Stomach (tissue), 8 donors: ENCODE measurements at regions not wholly inside any gene's neighbourhood (a gene's known extent, or its start where the extent isn't known, plus 50 kb on each side); places are given as distances from the start of the nearest gene placed in this dataset.

Source experiments
- DNase-seq, 2 donors: peaks; one replicate each; pipeline versions ENCODE4 v3.0.0 to v3.0.0-alpha.2; 2013 to 2019
- H3K27ac ChIP-seq, 5 donors: fragments of 200-600 bp in 4 of 5; sonication (generic) in 4 of 5; one replicate each; pipeline ENCODE4 v1.5.1; 2013 to 2019; ENCODE audit warnings: mild to moderate bottlenecking in 1 of 5, moderate library complexity in 1 of 5
- H3K27me3 ChIP-seq, 3 donors: fragments of 200-600 bp; sonication (generic); one replicate each; pipeline ENCODE4 v1.5.1; 2017 to 2019; ENCODE audit warnings: mixed run types in 1 of 3
- H3K36me3 ChIP-seq, 4 donors: fragments of 200-600 bp; sonication (generic); 1 replicate in 3 of 4; 2 replicates in 1 of 4; pipeline ENCODE4 v1.5.1; 2016 to 2019
- H3K4me1 ChIP-seq, 4 donors: fragments of 200-600 bp; sonication (generic); one replicate each; pipeline ENCODE4 v1.5.1; 2016 to 2019
- H3K4me3 ChIP-seq, 4 donors: fragments of 200-600 bp; sonication (generic) in 3 of 4; one replicate each; pipeline ENCODE4 v1.5.1; 2016 to 2019; ENCODE audit warnings: mild to moderate bottlenecking in 1 of 4
- H3K9me3 ChIP-seq, 4 donors: fragments of 200-600 bp; sonication (generic); one replicate each; pipeline ENCODE4 v1.5.1; 2016 to 2019
- EP300 ChIP-seq: sonication (generic); formaldehyde crosslinking; IDR thresholded peaks from one replicate; pipeline ENCODE4 v1.6.1; 2017; ENCODE audit warnings: antibody characterized with exemption
- POLR2A ChIP-seq, 4 donors: fragments of 450-650 bp; IDR thresholded peaks; one replicate each; pipeline ENCODE4 v1.6.1; 2016; ENCODE audit warnings: antibody characterized with exemption in 4 of 4, control low read depth in 2 of 4, mild to moderate bottlenecking in 1 of 4, moderate library complexity in 1 of 4
- POLR2AphosphoS5 ChIP-seq, 3 donors: sonication (generic); formaldehyde crosslinking; IDR thresholded peaks; one replicate each; pipeline ENCODE4 v1.6.1; 2016; ENCODE audit warnings: antibody characterized with exemption in 3 of 3
- WGBS, 5 donors: extraction: QIAGEN DNeasy Blood & Tissue Kit in 3 of 5; methylation state at CpG; one replicate each; pipeline versions ENCODE4 v1.1.5 to v1.1.7; 2013 to 2018; 5-methylcytosine and 5-hydroxymethylcytosine counted together
- intact Hi-C: fragments of 100-400 bp; cut with DNase I; formaldehyde crosslinking; loops from one replicate; pipeline ENCODE4 v1.15.1; 2023; ENCODE audit warnings: low total_unique reads
- TF ChIP-seq, protein P1 (sequence below), 7 experiments: fragments of 450-650 bp in 4 of 7; fragments of 200-600 bp in 3 of 7; sonication (generic) in 3 of 7; IDR thresholded peaks; one replicate each; pipeline ENCODE4 v1.5.1; 2016 to 2019; ENCODE audit warnings: antibody characterized with exemption in 7 of 7, control low read depth in 2 of 7, mild to moderate bottlenecking in 1 of 7
- donor health status: healthy with polysubstance abuse.
- donor health status: Bipolar disorder and iron deficiency.
- donor health status: healthy.

DNA sequence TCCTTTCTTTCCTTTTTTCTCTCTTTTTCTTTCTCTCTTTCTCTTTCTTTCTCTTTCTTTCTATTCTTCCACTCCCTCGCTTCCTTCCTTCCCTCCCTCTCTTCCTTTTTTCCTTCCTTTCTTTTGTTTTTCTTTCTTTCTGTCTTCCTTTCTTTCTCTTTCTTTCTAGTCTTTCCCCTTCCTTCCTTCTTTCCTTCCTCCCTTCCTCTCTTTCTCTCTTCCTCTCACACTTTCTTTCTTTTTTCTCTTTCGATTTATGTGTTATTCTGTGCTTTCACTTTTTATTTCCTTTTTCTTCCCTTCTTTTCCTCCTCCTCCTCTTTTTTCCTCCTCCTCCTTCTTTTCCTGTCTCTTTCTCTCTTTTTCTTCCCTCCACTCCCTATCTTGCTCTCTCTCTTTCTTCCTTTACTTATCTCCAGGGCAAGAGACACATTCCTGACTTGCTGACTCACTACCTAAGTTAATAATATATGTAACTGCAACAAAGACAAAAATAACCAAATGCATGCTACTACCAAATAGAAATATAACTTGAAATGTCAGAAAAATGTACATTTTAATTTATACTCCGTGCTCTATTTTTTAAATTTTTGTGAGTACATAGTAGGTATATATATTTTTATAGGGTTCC, 445.5 kb downstream of the GABRG2 start:
- TF ChIP-seq, protein P1, sequence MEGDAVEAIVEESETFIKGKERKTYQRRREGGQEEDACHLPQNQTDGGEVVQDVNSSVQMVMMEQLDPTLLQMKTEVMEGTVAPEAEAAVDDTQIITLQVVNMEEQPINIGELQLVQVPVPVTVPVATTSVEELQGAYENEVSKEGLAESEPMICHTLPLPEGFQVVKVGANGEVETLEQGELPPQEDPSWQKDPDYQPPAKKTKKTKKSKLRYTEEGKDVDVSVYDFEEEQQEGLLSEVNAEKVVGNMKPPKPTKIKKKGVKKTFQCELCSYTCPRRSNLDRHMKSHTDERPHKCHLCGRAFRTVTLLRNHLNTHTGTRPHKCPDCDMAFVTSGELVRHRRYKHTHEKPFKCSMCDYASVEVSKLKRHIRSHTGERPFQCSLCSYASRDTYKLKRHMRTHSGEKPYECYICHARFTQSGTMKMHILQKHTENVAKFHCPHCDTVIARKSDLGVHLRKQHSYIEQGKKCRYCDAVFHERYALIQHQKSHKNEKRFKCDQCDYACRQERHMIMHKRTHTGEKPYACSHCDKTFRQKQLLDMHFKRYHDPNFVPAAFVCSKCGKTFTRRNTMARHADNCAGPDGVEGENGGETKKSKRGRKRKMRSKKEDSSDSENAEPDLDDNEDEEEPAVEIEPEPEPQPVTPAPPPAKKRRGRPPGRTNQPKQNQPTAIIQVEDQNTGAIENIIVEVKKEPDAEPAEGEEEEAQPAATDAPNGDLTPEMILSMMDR (IDR thresholded peaks at IDR 0.05), result no peak
- no peak for TF ChIP-seq EP300
- no peak for TF ChIP-seq POLR2A (IDR thresholded peaks at IDR 0.05)
- no peak for TF ChIP-seq POLR2AphosphoS5 (IDR thresholded peaks at IDR 0.05)
- Histone ChIP-seq H3K36me3 (no peaks in the 10 kb centered on the region), H3K4me3 (no peak overlapping the region), H3K9me3 (peaks cover 0 to 20% (median 2%) of the 10 kb centered on the region in 4 donors), H3K27me3 (no peaks in the 10 kb centered on the region), H3K4me1 (no peaks in the 10 kb centered on the region), H3K27ac (no peak overlapping the region)
- no peak for DNase-seq
- WGBS, 5 donors, result 67 to 77% (median 71%) methylated on average over 3 of the region's 3 CpGs
- intact Hi-C loops, result no loop called here

DNA sequence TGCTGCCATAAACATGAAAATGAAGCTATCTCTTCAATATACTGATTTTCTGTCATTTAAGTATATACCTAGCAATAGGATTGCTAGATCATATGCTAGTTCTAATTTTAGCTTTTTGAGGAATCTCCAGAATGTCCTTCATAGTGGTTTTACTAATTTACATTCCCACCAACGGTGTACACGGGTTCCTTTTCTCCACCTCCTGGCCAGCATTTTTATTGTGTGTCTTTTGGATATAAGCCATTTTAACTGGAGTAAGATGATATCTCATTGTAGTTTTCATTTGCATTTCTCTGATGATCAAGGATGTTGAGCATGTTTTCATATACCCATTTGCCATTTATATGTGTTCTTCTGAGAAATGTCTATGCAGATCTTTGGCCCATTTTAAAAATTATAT, 446.5 kb downstream of the GABRG2 start:
- intact Hi-C loops, result no loop called here
- 70 to 89% (median 84%) methylated on average over 2 of the region's 2 CpGs for WGBS, 5 donors
- Histone ChIP-seq H3K27me3 (no peaks in the 10 kb centered on the region), H3K36me3 (no peaks in the 10 kb centered on the region), H3K9me3 (peaks cover 0 to 21% (median 2%) of the 10 kb centered on the region in 4 donors), H3K4me3 (no peak overlapping the region), H3K27ac (no peak overlapping the region), H3K4me1 (no peaks in the 10 kb centered on the region)
- DNase-seq, result no peak
- TF ChIP-seq EP300 (no peak), POLR2AphosphoS5 (IDR thresholded peaks at IDR 0.05) (no peak), POLR2A (IDR thresholded peaks at IDR 0.05) (no peak)
- TF ChIP-seq, protein P1 (IDR thresholded peaks at IDR 0.05), result no peak

DNA sequence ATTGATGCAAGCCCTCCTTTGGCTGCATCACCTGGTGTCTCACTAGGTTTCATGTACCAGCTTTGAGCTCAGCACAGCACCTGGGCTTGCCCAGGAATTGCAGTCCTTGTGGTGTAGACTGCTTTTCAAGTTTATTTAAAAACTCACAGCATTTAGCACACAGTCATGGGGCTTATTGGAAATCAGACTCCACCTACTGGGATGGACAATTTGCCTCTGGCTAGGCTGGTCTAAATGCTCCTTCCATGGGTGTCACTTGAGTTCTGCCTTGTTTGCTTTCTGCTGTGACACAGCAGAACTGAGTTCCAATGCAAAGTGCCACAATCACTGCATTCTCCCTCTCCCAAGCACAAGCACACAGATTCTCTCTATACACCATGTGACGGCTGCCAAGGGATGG, 453.3 kb downstream of the GABRG2 start:
- WGBS, 5 donors, result 73 to 86% (median 78%) methylated on average over 1 of the region's 1 CpG
- peaks cover 0 to 39% (median 12%) of the 10 kb centered on the region in 4 donors for H3K9me3 ChIP-seq
- no peaks in the 10 kb centered on the region for H3K36me3 ChIP-seq
- no peak overlapping the region for H3K27ac ChIP-seq
- H3K4me1 ChIP-seq, result no peaks in the 10 kb centered on the region
- no peaks in the 10 kb centered on the region for H3K27me3 ChIP-seq
- no peak for DNase-seq
- no peak overlapping the region for H3K4me3 ChIP-seq
- TF ChIP-seq, protein P1 (IDR thresholded peaks at IDR 0.05), result no peak
- TF ChIP-seq POLR2AphosphoS5 (IDR thresholded peaks at IDR 0.05) (no peak), EP300 (no peak), POLR2A (IDR thresholded peaks at IDR 0.05) (no peak)
- intact Hi-C loops, result no loop called here

DNA sequence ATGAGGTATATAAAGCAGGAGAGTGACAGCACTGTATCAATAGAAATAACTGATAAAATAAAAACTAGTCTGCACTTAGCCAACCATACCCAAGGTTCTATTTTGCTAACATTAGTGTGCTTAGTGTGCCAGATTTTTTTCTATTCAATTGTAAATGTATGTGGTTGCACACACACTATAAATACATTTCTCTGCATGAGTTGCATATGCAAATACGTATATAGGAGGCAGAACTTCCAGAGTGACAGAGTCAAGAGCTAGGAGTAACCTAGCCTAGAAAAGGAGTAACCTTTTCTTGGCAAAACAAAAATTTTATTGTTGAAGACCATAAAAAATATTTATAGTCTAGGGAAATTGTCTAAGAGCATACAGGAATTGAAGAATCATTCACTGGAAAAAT, 461.6 kb downstream of the GABRG2 start:
- Histone ChIP-seq H3K27me3 (no peaks in the 10 kb centered on the region), H3K4me1 (no peaks in the 10 kb centered on the region), H3K9me3 (peaks cover 0 to 27% (median 2%) of the 10 kb centered on the region in 4 donors), H3K27ac (no peak overlapping the region), H3K4me3 (no peak overlapping the region), H3K36me3 (no peaks in the 10 kb centered on the region)
- TF ChIP-seq POLR2A (IDR thresholded peaks at IDR 0.05), result no peak
- TF ChIP-seq EP300, result no peak
- 39 to 66% (median 61%) methylated on average over 1 of the region's 1 CpG for WGBS, 5 donors
- intact Hi-C loops, result no loop called here
- no peak for DNase-seq

DNA sequence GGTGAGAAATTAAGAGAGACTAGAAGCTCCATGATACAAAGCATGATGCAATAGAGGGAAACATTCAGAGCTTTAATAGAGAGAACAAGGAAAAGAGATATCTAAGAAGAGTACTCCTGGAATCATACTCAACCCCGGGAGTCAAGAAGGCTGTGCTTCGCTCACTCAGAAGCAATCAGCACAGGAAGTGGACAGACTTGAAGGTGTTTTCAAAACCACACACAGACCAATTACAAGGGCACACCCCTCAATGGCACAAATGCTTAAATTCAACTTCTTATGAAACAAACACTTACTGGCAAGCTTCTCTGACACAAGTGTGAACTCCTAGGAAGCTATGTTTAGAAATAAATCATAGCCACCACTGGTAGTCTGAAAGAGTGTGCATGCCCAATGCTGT, 462.3 kb downstream of the GABRG2 start:
- H3K36me3 ChIP-seq, result no peaks in the 10 kb centered on the region
- DNase-seq, result no peak
- intact Hi-C loops, result no loop called here
- no peaks in the 10 kb centered on the region for H3K4me1 ChIP-seq
- H3K9me3 ChIP-seq, result peaks cover 0 to 22% (median under 1%) of the 10 kb centered on the region in 4 donors
- H3K27ac ChIP-seq, result no peak overlapping the region
- H3K4me3 ChIP-seq, result no peak overlapping the region
- TF ChIP-seq POLR2A (IDR thresholded peaks at IDR 0.05), result no peak
- TF ChIP-seq EP300, result no peak
- TF ChIP-seq, protein P1 (IDR thresholded peaks at IDR 0.05), result no peak
- TF ChIP-seq POLR2AphosphoS5 (IDR thresholded peaks at IDR 0.05), result no peak
- H3K27me3 ChIP-seq, result no peaks in the 10 kb centered on the region
- WGBS, 5 donors, result 78 to 92% (median 89%) methylated on average over 2 of the region's 2 CpGs
